ENCODE measurements at regions not wholly inside any gene's neighbourhood (a gene's known extent, or its start where the extent isn't known, plus 50 kb on each side); places are given as distances from the start of the nearest gene placed in this dataset.

DNA sequence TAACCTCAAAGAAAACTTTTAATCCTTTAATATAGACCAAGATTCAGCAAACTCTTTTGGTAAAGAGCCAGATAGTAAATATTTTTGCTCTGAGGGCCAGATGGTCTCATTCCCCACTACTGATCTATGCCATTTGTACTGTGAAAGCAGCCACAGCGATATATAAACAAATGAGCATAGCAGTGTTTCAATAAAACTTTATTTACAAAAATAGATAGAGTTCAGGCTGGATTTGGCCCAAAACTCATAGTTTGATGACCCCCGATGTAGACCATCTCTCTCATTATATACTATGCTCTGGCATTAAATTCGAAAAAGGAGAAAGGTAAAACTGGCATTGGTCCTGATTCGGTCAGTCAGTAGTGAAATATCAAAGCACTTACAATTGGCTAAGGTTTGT lies 195.8 kb upstream of the NRIP1 start:
- H3K27ac ChIP-seq (ENCODE audit: insufficient read depth, low read length): no peak overlapping the region
- no peak overlapping the region for H3K4me3 ChIP-seq (ENCODE audit: insufficient read depth, low read depth, low read length)
- H3K9me1 ChIP-seq (ENCODE audit: insufficient read depth, low read length): no peaks in the 10 kb centered on the region
- no peaks in the 10 kb centered on the region for H3K27me3 ChIP-seq (ENCODE audit: control insufficient read depth, insufficient read depth, low read length)
- no peak overlapping the region for H3K18ac ChIP-seq (ENCODE audit: low read depth, low read length)
- no TSS peak for BruUV-seq (replicated peaks)
- H3K56ac ChIP-seq (ENCODE audit: extremely low read depth, insufficient read depth, low read length): no peak overlapping the region
- no peak overlapping the region for H2AK9ac ChIP-seq (replicated peaks; ENCODE audit: low read depth, low read length, poor library complexity)
- no peak overlapping the region for H2AFZ ChIP-seq (replicated peaks; ENCODE audit: low read length, poor library complexity)
- H3K14ac ChIP-seq (replicated peaks; ENCODE audit: low read depth, low read length): no peak overlapping the region
- no peak overlapping the region for H4K91ac ChIP-seq (ENCODE audit: insufficient read depth, low read depth, low read length)
- H3K4ac ChIP-seq (ENCODE audit: low read depth, low read length): no peak overlapping the region
- H4K5ac ChIP-seq (ENCODE audit: low read depth, low read length): no peak overlapping the region
- no peaks in the 10 kb centered on the region for H3K9me3 ChIP-seq (ENCODE audit: control insufficient read depth, insufficient read depth, low read length)
- ATAC-seq (ENCODE audit: low read depth) (no peak), DNase-seq (no peak)
- no peaks in the 10 kb centered on the region for H3K79me1 ChIP-seq (ENCODE audit: low read depth in 1 of 2, low read length in 2 of 2)
- no peak overlapping the region for H2AK5ac ChIP-seq (ENCODE audit: low read depth, low read length)
- WGBS, 2 experiments (ENCODE audit: extremely low coverage in 2 of 2, insufficient read length in 1 of 2): no CpG with 5 or more reads among the region's 4 CpGs
- H4K20me1 ChIP-seq (ENCODE audit: insufficient read depth, low read length): no peaks in the 10 kb centered on the region
- H2BK5ac ChIP-seq (ENCODE audit: low read depth, low read length, poor library complexity, severe bottlenecking): no peak overlapping the region
- ChIA-PET POLR2A (ENCODE audit: unreplicated experiment) (no interaction called here), CTCF (no interaction called here)
- dilution Hi-C loops (cut with HindIII; ENCODE audit: low sequenced_read_pairs, unreplicated experiment): no loop called here
- no peaks in the 10 kb centered on the region for H3K4me1 ChIP-seq (ENCODE audit: control insufficient read depth, insufficient read depth, low read length)
- TF ChIP-seq CTCF (conservative IDR thresholded peaks at IDR 0.05; ENCODE audit: low read depth, low read length): no peak
- TF ChIP-seq RAD21 (IDR thresholded peaks at IDR 0.05; ENCODE audit: low read length): no peak
- no peak for TF ChIP-seq MAZ (IDR thresholded peaks at IDR 0.05; ENCODE audit: borderline replicate concordance, low read depth, low read length)
- no peak for TF ChIP-seq FOS (IDR thresholded peaks at IDR 0.05; ENCODE audit: low read depth, low read length)
- no peak for TF ChIP-seq MXI1 (IDR thresholded peaks at IDR 0.05; ENCODE audit: borderline replicate concordance, low read depth, low read length)
- no peak for TF ChIP-seq NFE2L2 (IDR thresholded peaks at IDR 0.05; ENCODE audit: low read depth, low read length)
- TF ChIP-seq CEBPB (IDR thresholded peaks at IDR 0.05; ENCODE audit: low read depth, low read length): no peak
- TF ChIP-seq RCOR1 (IDR thresholded peaks at IDR 0.05; ENCODE audit: insufficient replicate concordance, low read length): no peak
- TF ChIP-seq BHLHE40 (IDR thresholded peaks at IDR 0.05; ENCODE audit: low read depth, low read length): no peak
- TF ChIP-seq SMC3 (IDR thresholded peaks at IDR 0.05; ENCODE audit: low read depth, low read length): no peak
- TF ChIP-seq POLR2A (IDR thresholded peaks at IDR 0.05; ENCODE audit: low read depth, low read length): no peak
- TF ChIP-seq RFX5 (IDR thresholded peaks at IDR 0.05; ENCODE audit: low read depth, low read length): no peak
- TF ChIP-seq MAFK (IDR thresholded peaks at IDR 0.05; ENCODE audit: low read depth, low read length): no peak
- TF ChIP-seq, protein P1, sequence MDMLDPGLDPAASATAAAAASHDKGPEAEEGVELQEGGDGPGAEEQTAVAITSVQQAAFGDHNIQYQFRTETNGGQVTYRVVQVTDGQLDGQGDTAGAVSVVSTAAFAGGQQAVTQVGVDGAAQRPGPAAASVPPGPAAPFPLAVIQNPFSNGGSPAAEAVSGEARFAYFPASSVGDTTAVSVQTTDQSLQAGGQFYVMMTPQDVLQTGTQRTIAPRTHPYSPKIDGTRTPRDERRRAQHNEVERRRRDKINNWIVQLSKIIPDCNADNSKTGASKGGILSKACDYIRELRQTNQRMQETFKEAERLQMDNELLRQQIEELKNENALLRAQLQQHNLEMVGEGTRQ (IDR thresholded peaks at IDR 0.05; ENCODE audit: low read depth, low read length): no peak
- TF ChIP-seq, protein P2, sequence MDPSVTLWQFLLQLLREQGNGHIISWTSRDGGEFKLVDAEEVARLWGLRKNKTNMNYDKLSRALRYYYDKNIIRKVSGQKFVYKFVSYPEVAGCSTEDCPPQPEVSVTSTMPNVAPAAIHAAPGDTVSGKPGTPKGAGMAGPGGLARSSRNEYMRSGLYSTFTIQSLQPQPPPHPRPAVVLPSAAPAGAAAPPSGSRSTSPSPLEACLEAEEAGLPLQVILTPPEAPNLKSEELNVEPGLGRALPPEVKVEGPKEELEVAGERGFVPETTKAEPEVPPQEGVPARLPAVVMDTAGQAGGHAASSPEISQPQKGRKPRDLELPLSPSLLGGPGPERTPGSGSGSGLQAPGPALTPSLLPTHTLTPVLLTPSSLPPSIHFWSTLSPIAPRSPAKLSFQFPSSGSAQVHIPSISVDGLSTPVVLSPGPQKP (IDR thresholded peaks at IDR 0.05; ENCODE audit: borderline replicate concordance, low read depth, low read length): no peak
- no peak for TF ChIP-seq CHD1 (IDR thresholded peaks at IDR 0.05; ENCODE audit: low read depth, low read length)
- no peak overlapping the region for H3K9ac ChIP-seq (ENCODE audit: low read depth, low read length)
- no peak overlapping the region for H4K8ac ChIP-seq (ENCODE audit: low read depth in 2 of 2, low read length in 2 of 2)
- no peaks in the 10 kb centered on the region for H3K36me3 ChIP-seq (ENCODE audit: control insufficient read depth, insufficient read depth, low read length)
- in situ Hi-C loops (cut with MboI; ENCODE audit: low sequenced_read_pairs): no loop called here
- intact Hi-C loops (cut with micrococcal nuclease): no loop called here
- no peak overlapping the region for H2BK20ac ChIP-seq (ENCODE audit: low read depth, low read length)
- H3K4me2 ChIP-seq (ENCODE audit: low read depth, low read length): no peak overlapping the region
- H3K23ac ChIP-seq (ENCODE audit: low read depth, low read length): no peak overlapping the region
- no peak overlapping the region for H2BK15ac ChIP-seq (ENCODE audit: low read depth, low read length)
- H2BK120ac ChIP-seq (ENCODE audit: low read depth, low read length): no peak overlapping the region

All from IMR-90 (cell line).